H1 (cell line): ENCODE measurements at regions not wholly inside any gene's neighbourhood (a gene's known extent, or its start where the extent isn't known, plus 50 kb on each side); places are given as distances from the start of the nearest gene placed in this dataset.

ENCODE experiments used
- ATF3 ChIP-seq: IDR thresholded peaks from 2 replicates; pipeline ENCODE4 v1.6.1; 2011; ENCODE audit warnings: low read depth, mild to moderate bottlenecking, low read length; ENCODE audit not compliant: insufficient read depth

- no peak for TF ChIP-seq ATF3
- TF ChIP-seq, all 59 proteins: peak for 0
These were observed 142.4 kb upstream of the IL12A start (continued) for GRCh38 chr3:159846255-159846654.
